ENCODE measurements at regions not wholly inside any gene's neighbourhood (a gene's known extent, or its start where the extent isn't known, plus 50 kb on each side); places are given as distances from the start of the nearest gene placed in this dataset.

- no peak for FAIRE-seq
- WGBS (ENCODE audit: insufficient coverage, insufficient replicate concordance, low lambda C conversion rate, missing lambda C conversion rate) = 0% methylated on average over 2 of the region's 2 CpGs
- BruUV-seq (replicated peaks) = no TSS peak
- ChIA-PET POLR2A (no interaction called here), RAD21 (ENCODE audit: unreplicated experiment) (no interaction called here), SMC1A (ENCODE audit: uncharacterized antibody, unreplicated experiment) (no interaction called here), CTCF (interaction anchor here (0.7 kb wide), 1 partner anchor 163 kb away, joined by 5 read pairs; no protein-coding TSS in a partner anchor)
- no peak for ATAC-seq
- Histone ChIP-seq H2AFZ (ENCODE audit: control insufficient read depth, low read depth, low read length) (no peak overlapping the region), H3K4me3 (no peak overlapping the region), H3K9me3 (replicated peaks; ENCODE audit: control insufficient read depth, insufficient read depth, low read length) (no peaks in the 10 kb centered on the region), H3K36me3 (ENCODE audit: control insufficient read depth in 2 of 2, insufficient read depth in 2 of 2, low read length in 1 of 2) (no peaks in the 10 kb centered on the region), H3K27ac (ENCODE audit: control insufficient read depth, insufficient read depth) (no peak overlapping the region), H3K4me2 (ENCODE audit: control insufficient read depth, insufficient read depth) (no peak overlapping the region), H3K79me2 (ENCODE audit: control insufficient read depth, insufficient read depth, low read length) (no peaks in the 10 kb centered on the region), H3K4me1 (ENCODE audit: control insufficient read depth, insufficient read depth, low read length) (no peaks in the 10 kb centered on the region), H3K9ac (ENCODE audit: control insufficient read depth, insufficient read depth, low read length) (no peak overlapping the region), H3K27me3 (replicated peaks in 1 of 2; ENCODE audit: control insufficient read depth in 2 of 2, insufficient read depth in 2 of 2, low read length in 1 of 2) (no peaks in the 10 kb centered on the region), H4K20me1 (ENCODE audit: control insufficient read depth, insufficient read depth) (no peaks in the 10 kb centered on the region)
- no peak for TF ChIP-seq REST (IDR thresholded peaks at IDR 0.05; ENCODE audit: low read depth, low read length)
- intact Hi-C loops (cut with micrococcal nuclease; ENCODE audit: unreplicated experiment) (no loop called here), in situ Hi-C loops (cut with MboI) (no loop called here)
- DNase-seq (ENCODE audit: low read depth, low spot score) = no peak
Measured at GRCh38 chr13:85610024-85610423, 189.2 kb downstream of the SLITRK6 start.

GRCh38 chr13:85608255-85608829, 190.9 kb downstream of the SLITRK6 start:
- H2AFZ ChIP-seq (ENCODE audit: control insufficient read depth, low read depth, low read length) = no peak overlapping the region
- ATAC-seq (no peak), FAIRE-seq (no peak), DNase-seq (ENCODE audit: low read depth, low spot score) (no peak)
- RAD21 ChIA-PET (ENCODE audit: unreplicated experiment) = no interaction called here
- no peaks in the 10 kb centered on the region for H3K4me1 ChIP-seq (ENCODE audit: control insufficient read depth, insufficient read depth, low read length)
- H3K36me3 ChIP-seq (ENCODE audit: control insufficient read depth in 2 of 2, insufficient read depth in 2 of 2, low read length in 1 of 2) = no peaks in the 10 kb centered on the region
- H3K27ac ChIP-seq (ENCODE audit: control insufficient read depth, insufficient read depth) = no peak overlapping the region
- H3K4me3 ChIP-seq = no peak overlapping the region
- H3K27me3 ChIP-seq (replicated peaks in 1 of 2; ENCODE audit: control insufficient read depth in 2 of 2, insufficient read depth in 2 of 2, low read length in 1 of 2) = no peaks in the 10 kb centered on the region
- H3K9me3 ChIP-seq (replicated peaks; ENCODE audit: control insufficient read depth, insufficient read depth, low read length) = no peaks in the 10 kb centered on the region
- in situ Hi-C loops (cut with MboI) (no loop called here), intact Hi-C loops (cut with micrococcal nuclease; ENCODE audit: unreplicated experiment) (no loop called here)
- no peak overlapping the region for H3K4me2 ChIP-seq (ENCODE audit: control insufficient read depth, insufficient read depth)
- H3K9ac ChIP-seq (ENCODE audit: control insufficient read depth, insufficient read depth, low read length) = no peak overlapping the region
- CTCF ChIA-PET = no interaction called here
- H3K79me2 ChIP-seq (ENCODE audit: control insufficient read depth, insufficient read depth, low read length) = no peaks in the 10 kb centered on the region
- H4K20me1 ChIP-seq (ENCODE audit: control insufficient read depth, insufficient read depth) = no peaks in the 10 kb centered on the region
- 17% methylated on average over 7 of the region's 7 CpGs for WGBS (ENCODE audit: insufficient coverage, insufficient replicate concordance, low lambda C conversion rate, missing lambda C conversion rate)
- no TSS peak for BruUV-seq (replicated peaks)
- SMC1A ChIA-PET (ENCODE audit: uncharacterized antibody, unreplicated experiment) = interaction anchor here (1.0 kb wide), 2 partner anchors 11 to 49 kb away, joined by 3 read pairs; no protein-coding TSS in a partner anchor
- POLR2A ChIA-PET = interaction anchor here (0.6 kb wide), 1 partner anchor 1619 kb away, joined by 3 read pairs; no protein-coding TSS in a partner anchor
- TF ChIP-seq PBX3 (IDR thresholded peaks at IDR 0.05; ENCODE audit: insufficient replicate concordance, low read depth, low read length) (no peak), ETV6 (conservative IDR thresholded peaks at IDR 0.05 in 1 of 2, IDR thresholded peaks at IDR 0.05 in 1 of 2; ENCODE audit: borderline replicate concordance in 1 of 2, low read depth in 1 of 2) (no peak), TCF12 (IDR thresholded peaks at IDR 0.05; ENCODE audit: low read depth, low read length) (no peak), CREM (IDR thresholded peaks at IDR 0.05; ENCODE audit: low read depth) (no peak), CBFB (IDR thresholded peaks at IDR 0.05; ENCODE audit: low read depth) (no peak), POLR2A (IDR thresholded peaks at IDR 0.05; ENCODE audit: low read depth, low read length) (no peak), MTA3 (IDR thresholded peaks at IDR 0.05; ENCODE audit: borderline replicate concordance, low read length) (no peak), SMARCA5 (IDR thresholded peaks at IDR 0.05) (no peak), HCFC1 (IDR thresholded peaks at IDR 0.05; ENCODE audit: low read length) (no peak)
